K562 (cell line): ENCODE measurements at regions not wholly inside any gene's neighbourhood (a gene's known extent, or its start where the extent isn't known, plus 50 kb on each side); places are given as distances from the start of the nearest gene placed in this dataset.

Source experiments
- ETS2 ChIP-seq: IDR thresholded peaks from 2 replicates; pipeline ENCODE4 v1.6.1; 2016; ENCODE audit warnings: borderline replicate concordance, missing genetic modification characterization, mild to moderate bottlenecking, moderate library complexity, missing compliant biosample characterization; ENCODE audit not compliant: poor library complexity, severe bottlenecking
- HDAC2 ChIP-seq: fragments of 450-650 bp; IDR thresholded peaks from 2 replicates; pipeline ENCODE4 v1.6.1; 2016; ENCODE audit warnings: mild to moderate bottlenecking
- NR3C1 ChIP-seq: sonication (generic); formaldehyde crosslinking; IDR thresholded peaks from 2 replicates; pipeline ENCODE4 v1.8.1; 2022; ENCODE audit warnings: missing genetic modification reagents
- RBM15 ChIP-seq: fragments of 200-400 bp; formaldehyde crosslinking; IDR thresholded peaks from 2 replicates; pipeline ENCODE4 v1.6.1; 2018; ENCODE audit warnings: mild to moderate bottlenecking, low read length, moderate library complexity; ENCODE audit not compliant: insufficient read depth
- ZNF217 ChIP-seq: sonication (generic); formaldehyde crosslinking; IDR thresholded peaks from 2 replicates; pipeline ENCODE4 v1.8.0; 2022; ENCODE audit warnings: mild to moderate bottlenecking, missing genetic modification reagents
- ZNF695 ChIP-seq: fragments of 450-650 bp; formaldehyde crosslinking; IDR thresholded peaks from 2 replicates; pipeline ENCODE4 v1.4.0; 2020; ENCODE audit warnings: mild to moderate bottlenecking, moderate library complexity
- TF ChIP-seq, protein P1 (sequence below): sonication (generic); formaldehyde crosslinking; IDR thresholded peaks from 2 replicates; pipeline ENCODE4 v1.5.0; 2020; ENCODE audit warnings: missing genetic modification reagents
- TF ChIP-seq, protein P2 (sequence below): fragments of 200-800 bp; sonication (Bioruptor generic); IDR thresholded peaks from 2 replicates; pipeline ENCODE4 v1.6.1; 2017; ENCODE audit warnings: missing genetic modification characterization, missing compliant biosample characterization
- TF ChIP-seq, protein P3 (sequence below): sonication (generic); formaldehyde crosslinking; IDR thresholded peaks from 2 replicates; pipeline ENCODE4 v1.8.0; 2022; ENCODE audit warnings: mild to moderate bottlenecking, missing genetic modification reagents
- TF ChIP-seq, protein P4 (sequence below): fragments of 450-650 bp; IDR thresholded peaks from 2 replicates; pipeline ENCODE4 v1.6.1; 2016; ENCODE audit warnings: borderline replicate concordance

DNA sequence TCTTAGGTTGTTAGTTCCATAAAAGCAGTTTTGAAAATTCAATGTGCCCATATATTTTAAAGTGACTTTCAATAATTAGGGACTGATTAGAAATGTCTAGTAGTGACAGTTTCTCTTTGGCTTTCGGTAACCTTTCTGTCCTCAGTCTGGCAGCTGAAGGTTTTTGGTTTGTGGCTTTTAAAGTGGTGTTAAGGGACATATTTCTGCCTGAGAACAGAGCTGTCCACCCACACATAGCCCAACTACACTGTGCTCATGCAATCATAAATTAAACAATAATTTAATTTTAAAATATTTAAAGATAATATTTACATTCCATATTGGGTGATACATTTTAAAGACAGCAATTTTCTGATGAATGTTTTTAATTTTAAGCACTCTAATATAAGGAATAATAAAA is 335.0 kb upstream of the TENM3 start (continued):
- TF ChIP-seq RBM15 (no peak), NR3C1 (CRISPR knock-in tag) (no peak), ETS2 (tag) (no peak), HDAC2 (no peak), ZNF217 (CRISPR knock-in tag) (no peak), ZNF695 (CRISPR knock-in tag) (no peak)
- TF ChIP-seq, protein P1, sequence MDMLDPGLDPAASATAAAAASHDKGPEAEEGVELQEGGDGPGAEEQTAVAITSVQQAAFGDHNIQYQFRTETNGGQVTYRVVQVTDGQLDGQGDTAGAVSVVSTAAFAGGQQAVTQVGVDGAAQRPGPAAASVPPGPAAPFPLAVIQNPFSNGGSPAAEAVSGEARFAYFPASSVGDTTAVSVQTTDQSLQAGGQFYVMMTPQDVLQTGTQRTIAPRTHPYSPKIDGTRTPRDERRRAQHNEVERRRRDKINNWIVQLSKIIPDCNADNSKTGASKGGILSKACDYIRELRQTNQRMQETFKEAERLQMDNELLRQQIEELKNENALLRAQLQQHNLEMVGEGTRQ (CRISPR knock-in tag) = no peak
- TF ChIP-seq, protein P2, sequence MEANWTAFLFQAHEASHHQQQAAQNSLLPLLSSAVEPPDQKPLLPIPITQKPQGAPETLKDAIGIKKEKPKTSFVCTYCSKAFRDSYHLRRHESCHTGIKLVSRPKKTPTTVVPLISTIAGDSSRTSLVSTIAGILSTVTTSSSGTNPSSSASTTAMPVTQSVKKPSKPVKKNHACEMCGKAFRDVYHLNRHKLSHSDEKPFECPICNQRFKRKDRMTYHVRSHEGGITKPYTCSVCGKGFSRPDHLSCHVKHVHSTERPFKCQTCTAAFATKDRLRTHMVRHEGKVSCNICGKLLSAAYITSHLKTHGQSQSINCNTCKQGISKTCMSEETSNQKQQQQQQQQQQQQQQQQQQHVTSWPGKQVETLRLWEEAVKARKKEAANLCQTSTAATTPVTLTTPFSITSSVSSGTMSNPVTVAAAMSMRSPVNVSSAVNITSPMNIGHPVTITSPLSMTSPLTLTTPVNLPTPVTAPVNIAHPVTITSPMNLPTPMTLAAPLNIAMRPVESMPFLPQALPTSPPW (CRISPR knock-in tag) = no peak
- TF ChIP-seq, protein P3, sequence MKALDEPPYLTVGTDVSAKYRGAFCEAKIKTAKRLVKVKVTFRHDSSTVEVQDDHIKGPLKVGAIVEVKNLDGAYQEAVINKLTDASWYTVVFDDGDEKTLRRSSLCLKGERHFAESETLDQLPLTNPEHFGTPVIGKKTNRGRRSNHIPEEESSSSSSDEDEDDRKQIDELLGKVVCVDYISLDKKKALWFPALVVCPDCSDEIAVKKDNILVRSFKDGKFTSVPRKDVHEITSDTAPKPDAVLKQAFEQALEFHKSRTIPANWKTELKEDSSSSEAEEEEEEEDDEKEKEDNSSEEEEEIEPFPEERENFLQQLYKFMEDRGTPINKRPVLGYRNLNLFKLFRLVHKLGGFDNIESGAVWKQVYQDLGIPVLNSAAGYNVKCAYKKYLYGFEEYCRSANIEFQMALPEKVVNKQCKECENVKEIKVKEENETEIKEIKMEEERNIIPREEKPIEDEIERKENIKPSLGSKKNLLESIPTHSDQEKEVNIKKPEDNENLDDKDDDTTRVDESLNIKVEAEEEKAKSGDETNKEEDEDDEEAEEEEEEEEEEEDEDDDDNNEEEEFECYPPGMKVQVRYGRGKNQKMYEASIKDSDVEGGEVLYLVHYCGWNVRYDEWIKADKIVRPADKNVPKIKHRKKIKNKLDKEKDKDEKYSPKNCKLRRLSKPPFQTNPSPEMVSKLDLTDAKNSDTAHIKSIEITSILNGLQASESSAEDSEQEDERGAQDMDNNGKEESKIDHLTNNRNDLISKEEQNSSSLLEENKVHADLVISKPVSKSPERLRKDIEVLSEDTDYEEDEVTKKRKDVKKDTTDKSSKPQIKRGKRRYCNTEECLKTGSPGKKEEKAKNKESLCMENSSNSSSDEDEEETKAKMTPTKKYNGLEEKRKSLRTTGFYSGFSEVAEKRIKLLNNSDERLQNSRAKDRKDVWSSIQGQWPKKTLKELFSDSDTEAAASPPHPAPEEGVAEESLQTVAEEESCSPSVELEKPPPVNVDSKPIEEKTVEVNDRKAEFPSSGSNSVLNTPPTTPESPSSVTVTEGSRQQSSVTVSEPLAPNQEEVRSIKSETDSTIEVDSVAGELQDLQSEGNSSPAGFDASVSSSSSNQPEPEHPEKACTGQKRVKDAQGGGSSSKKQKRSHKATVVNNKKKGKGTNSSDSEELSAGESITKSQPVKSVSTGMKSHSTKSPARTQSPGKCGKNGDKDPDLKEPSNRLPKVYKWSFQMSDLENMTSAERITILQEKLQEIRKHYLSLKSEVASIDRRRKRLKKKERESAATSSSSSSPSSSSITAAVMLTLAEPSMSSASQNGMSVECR (CRISPR knock-in tag) = no peak
- TF ChIP-seq, protein P4, sequence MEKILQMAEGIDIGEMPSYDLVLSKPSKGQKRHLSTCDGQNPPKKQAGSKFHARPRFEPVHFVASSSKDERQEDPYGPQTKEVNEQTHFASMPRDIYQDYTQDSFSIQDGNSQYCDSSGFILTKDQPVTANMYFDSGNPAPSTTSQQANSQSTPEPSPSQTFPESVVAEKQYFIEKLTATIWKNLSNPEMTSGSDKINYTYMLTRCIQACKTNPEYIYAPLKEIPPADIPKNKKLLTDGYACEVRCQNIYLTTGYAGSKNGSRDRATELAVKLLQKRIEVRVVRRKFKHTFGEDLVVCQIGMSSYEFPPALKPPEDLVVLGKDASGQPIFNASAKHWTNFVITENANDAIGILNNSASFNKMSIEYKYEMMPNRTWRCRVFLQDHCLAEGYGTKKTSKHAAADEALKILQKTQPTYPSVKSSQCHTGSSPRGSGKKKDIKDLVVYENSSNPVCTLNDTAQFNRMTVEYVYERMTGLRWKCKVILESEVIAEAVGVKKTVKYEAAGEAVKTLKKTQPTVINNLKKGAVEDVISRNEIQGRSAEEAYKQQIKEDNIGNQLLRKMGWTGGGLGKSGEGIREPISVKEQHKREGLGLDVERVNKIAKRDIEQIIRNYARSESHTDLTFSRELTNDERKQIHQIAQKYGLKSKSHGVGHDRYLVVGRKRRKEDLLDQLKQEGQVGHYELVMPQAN = no peak
